IMR-90 (cell line): ENCODE measurements at regions not wholly inside any gene's neighbourhood (a gene's known extent, or its start where the extent isn't known, plus 50 kb on each side); places are given as distances from the start of the nearest gene placed in this dataset.

Source experiments
- ATAC-seq: fragments of 200-7000 bp; cut with Tn5 transposase; 2 replicates; pipeline ENCODE4 v1.9.1; 2020; ENCODE audit warnings: low read depth, mild to moderate bottlenecking, moderate library complexity
- BruUV-seq: library from RNA; stranded (reverse); fragments of 400-500 nt; replicated peaks from 2 replicates; lab custom pipeline; 2021; lab: Mats Ljungman, UMichigan
- CTCF ChIA-PET: fragments of 300-600 bp; formaldehyde crosslinking; extraction: SDS; loops from one replicate; lab custom pipeline; 2021; ENCODE audit warnings: antibody characterized with exemption; lab: Yijun Ruan, JAX
- POLR2A ChIA-PET: fragments of 300-600 bp; sonication (Branson Sonifier 250); formaldehyde crosslinking; loops from one replicate; lab custom pipeline; 2022; ENCODE audit warnings: antibody characterized with exemption; ENCODE audit not compliant: unreplicated experiment; lab: Charles Lee
- DNase-seq: peaks from one replicate; pipeline ENCODE4 v3.0.0; 2013
- H2AFZ ChIP-seq: replicated peaks from 2 replicates; pipeline ENCODE3; 2013; ENCODE audit warnings: low read length, mild to moderate bottlenecking; ENCODE audit not compliant: poor library complexity
- H2AK5ac ChIP-seq: 2 replicates; pipeline ENCODE4 v1.6.1; 2013; ENCODE audit warnings: low read depth, low read length, inconsistent platforms
- H2AK9ac ChIP-seq: replicated peaks from 2 replicates; pipeline ENCODE3; 2013; ENCODE audit warnings: mild to moderate bottlenecking, low read depth, low read length, moderate library complexity; ENCODE audit not compliant: poor library complexity
- H2BK120ac ChIP-seq: 2 replicates; pipeline ENCODE4 v1.6.1; 2013; ENCODE audit warnings: low read depth, low read length, inconsistent platforms
- H2BK15ac ChIP-seq: 3 replicates; pipeline ENCODE4 v1.6.1; 2013; ENCODE audit warnings: low read depth, low read length, inconsistent platforms
- H2BK20ac ChIP-seq: 2 replicates; pipeline ENCODE4 v1.6.1; 2013; ENCODE audit warnings: low read depth, mild to moderate bottlenecking, inconsistent platforms, low read length, moderate library complexity
- H2BK5ac ChIP-seq: 2 replicates; pipeline ENCODE4 v1.6.1; 2013; ENCODE audit warnings: mild to moderate bottlenecking, low read depth, low read length, inconsistent platforms; ENCODE audit not compliant: poor library complexity, severe bottlenecking
- H3K14ac ChIP-seq: replicated peaks from 2 replicates; pipeline ENCODE4 v1.6.1; 2013; ENCODE audit warnings: low read depth, low read length, inconsistent platforms
- H3K18ac ChIP-seq: 2 replicates; pipeline ENCODE4 v1.6.1; 2013; ENCODE audit warnings: low read depth, low read length, control low read depth
- H3K23ac ChIP-seq: 2 replicates; pipeline ENCODE4 v1.6.1; 2013; ENCODE audit warnings: low read depth, low read length, inconsistent platforms
- H3K27ac ChIP-seq: 2 replicates; pipeline ENCODE4 v1.5.1; 2013; ENCODE audit warnings: mild to moderate bottlenecking, control low read depth, low read length; ENCODE audit not compliant: insufficient read depth
- H3K27me3 ChIP-seq: 2 replicates; pipeline ENCODE4 v1.6.1; 2013; ENCODE audit warnings: low read length; ENCODE audit not compliant: control insufficient read depth, insufficient read depth
- H3K36me3 ChIP-seq: 2 replicates; pipeline ENCODE4 v1.6.1; 2013; ENCODE audit warnings: low read length, mixed read lengths; ENCODE audit not compliant: control insufficient read depth, insufficient read depth
- H3K4ac ChIP-seq: 2 replicates; pipeline ENCODE4 v1.6.1; 2013; ENCODE audit warnings: low read depth, low read length, inconsistent platforms
- H3K4me1 ChIP-seq: 2 replicates; pipeline ENCODE4 v1.6.1; 2013; ENCODE audit warnings: low read length, mixed read lengths; ENCODE audit not compliant: control insufficient read depth, insufficient read depth
- H3K4me2 ChIP-seq: 2 replicates; pipeline ENCODE4 v1.6.1; 2013; ENCODE audit warnings: low read depth, mild to moderate bottlenecking, control low read depth, low read length, moderate library complexity
- H3K4me3 ChIP-seq: 2 replicates; pipeline ENCODE4 v1.5.1; 2013; ENCODE audit warnings: low read depth, mild to moderate bottlenecking, control low read depth, low read length, moderate library complexity; ENCODE audit not compliant: insufficient read depth
- H3K56ac ChIP-seq: 2 replicates; pipeline ENCODE4 v1.6.1; 2013; ENCODE audit warnings: low read length, inconsistent platforms; ENCODE audit not compliant: insufficient read depth; ENCODE audit errors: extremely low read depth
- H3K79me1 ChIP-seq, 2 experiments: 2 replicates each; pipeline ENCODE4 v1.6.1; 2013; ENCODE audit warnings: low read length in 2 of 2, inconsistent platforms in 1 of 2, low read depth in 1 of 2
- H3K9ac ChIP-seq: 2 replicates; pipeline ENCODE4 v1.6.1; 2013; ENCODE audit warnings: low read depth, low read length, control low read depth
- H3K9me1 ChIP-seq: 2 replicates; pipeline ENCODE4 v1.6.1; 2013; ENCODE audit warnings: low read length, inconsistent platforms; ENCODE audit not compliant: insufficient read depth
- H3K9me3 ChIP-seq: 2 replicates; pipeline ENCODE4 v1.6.1; 2013; ENCODE audit warnings: low read length; ENCODE audit not compliant: control insufficient read depth, insufficient read depth
- H4K20me1 ChIP-seq: 2 replicates; pipeline ENCODE4 v1.6.1; 2013; ENCODE audit warnings: low read length, inconsistent platforms; ENCODE audit not compliant: insufficient read depth
- H4K5ac ChIP-seq: 2 replicates; pipeline ENCODE4 v1.6.1; 2013; ENCODE audit warnings: mild to moderate bottlenecking, low read depth, low read length, control low read depth
- H4K8ac ChIP-seq, 2 experiments: 2 replicates each; pipeline ENCODE4 v1.6.1; 2013; ENCODE audit warnings: low read depth in 2 of 2, low read length in 2 of 2, control low read depth in 1 of 2, inconsistent platforms in 1 of 2
- H4K91ac ChIP-seq: 2 replicates; pipeline ENCODE4 v1.6.1; 2013; ENCODE audit warnings: low read depth, low read length, inconsistent platforms; ENCODE audit not compliant: insufficient read depth
- BHLHE40 ChIP-seq: fragments of 150-350 bp; IDR thresholded peaks from 2 replicates; pipeline ENCODE4 v1.6.1; 2016; ENCODE audit warnings: mild to moderate bottlenecking, low read depth, low read length
- CEBPB ChIP-seq: IDR thresholded peaks from 2 replicates; pipeline ENCODE4 v1.6.1; 2012; ENCODE audit warnings: low read depth, low read length, improper control_type of control experiment
- CHD1 ChIP-seq: IDR thresholded peaks from 2 replicates; pipeline ENCODE4 v1.6.1; 2012; ENCODE audit warnings: low read depth, low read length, improper control_type of control experiment
- FOS ChIP-seq: fragments of 150-350 bp; IDR thresholded peaks from 2 replicates; pipeline ENCODE4 v1.6.1; 2016; ENCODE audit warnings: low read depth, low read length
- MAFK ChIP-seq: IDR thresholded peaks from 2 replicates; pipeline ENCODE4 v1.6.1; 2012; ENCODE audit warnings: low read depth, low read length, improper control_type of control experiment
- MAZ ChIP-seq: IDR thresholded peaks from 2 replicates; pipeline ENCODE4 v1.6.1; 2012; ENCODE audit warnings: low read depth, mild to moderate bottlenecking, low read length, improper control_type of control experiment, moderate library complexity, borderline replicate concordance
- MXI1 ChIP-seq: IDR thresholded peaks from 2 replicates; pipeline ENCODE4 v1.6.1; 2012; ENCODE audit warnings: low read depth, mild to moderate bottlenecking, low read length, moderate library complexity, borderline replicate concordance
- RAD21 ChIP-seq: IDR thresholded peaks from 2 replicates; pipeline ENCODE4 v1.6.1; 2012; ENCODE audit warnings: low read length, improper control_type of control experiment
- RCOR1 ChIP-seq: IDR thresholded peaks from 2 replicates; pipeline ENCODE4 v1.6.1; 2012; ENCODE audit warnings: mild to moderate bottlenecking, low read length, improper control_type of control experiment; ENCODE audit not compliant: insufficient replicate concordance
- SMC3 ChIP-seq: fragments of 150-350 bp; IDR thresholded peaks from 2 replicates; pipeline ENCODE4 v1.6.1; 2016; ENCODE audit warnings: low read depth, mild to moderate bottlenecking, antibody characterized with exemption, low read length, moderate library complexity
- WGBS, 2 experiments: methylation state at CpG; one replicate each; pipeline versions ENCODE4 v1.1.5 to v1.1.7; 2013; ENCODE audit warnings: missing lambda C conversion rate in 2 of 2; ENCODE audit not compliant: insufficient read length in 1 of 2; ENCODE audit errors: extremely low coverage in 2 of 2; 5-methylcytosine and 5-hydroxymethylcytosine counted together
- dilution Hi-C: fragments of 300-500 bp; cut with HindIII; formaldehyde crosslinking; loops from one replicate; pipeline ENCODE4 v1.14.3; 2018; ENCODE audit warnings: low sequenced_read_pairs; ENCODE audit not compliant: unreplicated experiment
- in situ Hi-C: fragments of 300-500 bp; cut with MboI; formaldehyde crosslinking; loops from 3 replicates; pipeline ENCODE4 v1.14.3; 2019; ENCODE audit warnings: low sequenced_read_pairs, inconsistent platforms, mixed read lengths
- intact Hi-C: fragments of 100-400 bp; cut with micrococcal nuclease; formaldehyde crosslinking; loops from 2 replicates; pipeline ENCODE4 v1.10.0; 2022
- TF ChIP-seq, protein P1 (sequence below): fragments of 150-350 bp; IDR thresholded peaks from 2 replicates; pipeline ENCODE4 v1.6.1; 2016; ENCODE audit warnings: low read depth, mild to moderate bottlenecking, low read length, moderate library complexity, borderline replicate concordance
- TF ChIP-seq, protein P2 (sequence below): fragments of 150-350 bp; IDR thresholded peaks from 2 replicates; pipeline ENCODE4 v1.6.1; 2017; ENCODE audit warnings: mild to moderate bottlenecking, antibody characterized with exemption, low read length, low read depth
- TF ChIP-seq, protein P3 (sequence below): conservative IDR thresholded peaks from 2 replicates; pipeline ENCODE4 v1.5.1; 2012; ENCODE audit warnings: mild to moderate bottlenecking, low read depth, low read length, improper control_type of control experiment

DNA sequence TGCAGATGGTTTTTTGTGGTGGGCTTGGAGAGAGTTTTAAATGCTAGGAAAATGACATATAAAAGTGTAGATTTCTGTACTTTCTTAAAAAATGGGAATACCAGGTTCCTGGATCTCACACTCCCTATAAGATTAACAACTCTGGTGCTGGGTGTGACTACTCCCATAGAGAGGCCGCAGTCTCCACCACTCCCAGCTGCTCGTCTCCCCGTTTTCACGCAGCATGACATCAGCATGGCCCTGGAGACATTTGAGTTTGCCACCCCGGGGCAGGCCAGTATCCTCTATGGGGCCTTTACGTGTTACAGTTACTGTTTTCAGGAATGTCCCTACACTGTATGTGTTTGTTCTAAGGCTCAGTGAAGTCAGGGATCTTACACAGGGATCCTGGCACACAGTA lies 126.7 kb upstream of the ATP2B2 start:
- no peaks in the 10 kb centered on the region for H3K9me3 ChIP-seq
- no peak overlapping the region for H3K23ac ChIP-seq
- H3K79me1 ChIP-seq = no peaks in the 10 kb centered on the region
- no peak overlapping the region for H3K18ac ChIP-seq
- CTCF ChIA-PET = no interaction called here
- H3K4ac ChIP-seq = no peak overlapping the region
- no peak overlapping the region for H3K14ac ChIP-seq
- H3K4me3 ChIP-seq = no peak overlapping the region
- H3K27ac ChIP-seq = no peak overlapping the region
- TF ChIP-seq MXI1 (no peak), BHLHE40 (no peak), RAD21 (no peak), CHD1 (no peak), MAFK (no peak), RCOR1 (no peak), MAZ (no peak), CEBPB (no peak), FOS (no peak), SMC3 (no peak)
- TF ChIP-seq, protein P1, sequence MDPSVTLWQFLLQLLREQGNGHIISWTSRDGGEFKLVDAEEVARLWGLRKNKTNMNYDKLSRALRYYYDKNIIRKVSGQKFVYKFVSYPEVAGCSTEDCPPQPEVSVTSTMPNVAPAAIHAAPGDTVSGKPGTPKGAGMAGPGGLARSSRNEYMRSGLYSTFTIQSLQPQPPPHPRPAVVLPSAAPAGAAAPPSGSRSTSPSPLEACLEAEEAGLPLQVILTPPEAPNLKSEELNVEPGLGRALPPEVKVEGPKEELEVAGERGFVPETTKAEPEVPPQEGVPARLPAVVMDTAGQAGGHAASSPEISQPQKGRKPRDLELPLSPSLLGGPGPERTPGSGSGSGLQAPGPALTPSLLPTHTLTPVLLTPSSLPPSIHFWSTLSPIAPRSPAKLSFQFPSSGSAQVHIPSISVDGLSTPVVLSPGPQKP = no peak
- TF ChIP-seq, protein P2, sequence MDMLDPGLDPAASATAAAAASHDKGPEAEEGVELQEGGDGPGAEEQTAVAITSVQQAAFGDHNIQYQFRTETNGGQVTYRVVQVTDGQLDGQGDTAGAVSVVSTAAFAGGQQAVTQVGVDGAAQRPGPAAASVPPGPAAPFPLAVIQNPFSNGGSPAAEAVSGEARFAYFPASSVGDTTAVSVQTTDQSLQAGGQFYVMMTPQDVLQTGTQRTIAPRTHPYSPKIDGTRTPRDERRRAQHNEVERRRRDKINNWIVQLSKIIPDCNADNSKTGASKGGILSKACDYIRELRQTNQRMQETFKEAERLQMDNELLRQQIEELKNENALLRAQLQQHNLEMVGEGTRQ = no peak
- TF ChIP-seq, protein P3, sequence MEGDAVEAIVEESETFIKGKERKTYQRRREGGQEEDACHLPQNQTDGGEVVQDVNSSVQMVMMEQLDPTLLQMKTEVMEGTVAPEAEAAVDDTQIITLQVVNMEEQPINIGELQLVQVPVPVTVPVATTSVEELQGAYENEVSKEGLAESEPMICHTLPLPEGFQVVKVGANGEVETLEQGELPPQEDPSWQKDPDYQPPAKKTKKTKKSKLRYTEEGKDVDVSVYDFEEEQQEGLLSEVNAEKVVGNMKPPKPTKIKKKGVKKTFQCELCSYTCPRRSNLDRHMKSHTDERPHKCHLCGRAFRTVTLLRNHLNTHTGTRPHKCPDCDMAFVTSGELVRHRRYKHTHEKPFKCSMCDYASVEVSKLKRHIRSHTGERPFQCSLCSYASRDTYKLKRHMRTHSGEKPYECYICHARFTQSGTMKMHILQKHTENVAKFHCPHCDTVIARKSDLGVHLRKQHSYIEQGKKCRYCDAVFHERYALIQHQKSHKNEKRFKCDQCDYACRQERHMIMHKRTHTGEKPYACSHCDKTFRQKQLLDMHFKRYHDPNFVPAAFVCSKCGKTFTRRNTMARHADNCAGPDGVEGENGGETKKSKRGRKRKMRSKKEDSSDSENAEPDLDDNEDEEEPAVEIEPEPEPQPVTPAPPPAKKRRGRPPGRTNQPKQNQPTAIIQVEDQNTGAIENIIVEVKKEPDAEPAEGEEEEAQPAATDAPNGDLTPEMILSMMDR = no peak
- no peak overlapping the region for H2AK5ac ChIP-seq
- POLR2A ChIA-PET = interaction anchor here (0.6 kb wide), 1 partner anchor 976 kb away, joined by 3 read pairs; no protein-coding TSS in a partner anchor
- H4K91ac ChIP-seq = no peak overlapping the region
- no peak overlapping the region for H2AFZ ChIP-seq
- H4K20me1 ChIP-seq = no peaks in the 10 kb centered on the region
- H3K4me2 ChIP-seq = no peak overlapping the region
- H4K8ac ChIP-seq = no peak overlapping the region
- H3K9ac ChIP-seq = no peak overlapping the region
- in situ Hi-C loops (no loop called here), dilution Hi-C loops (no loop called here), intact Hi-C loops (no loop called here)
- no peak overlapping the region for H2BK20ac ChIP-seq
- no TSS peak for BruUV-seq
- no peak overlapping the region for H2BK5ac ChIP-seq
- no peaks in the 10 kb centered on the region for H3K4me1 ChIP-seq
- no peak overlapping the region for H2BK120ac ChIP-seq
- no peaks in the 10 kb centered on the region for H3K9me1 ChIP-seq
- no peaks in the 10 kb centered on the region for H3K27me3 ChIP-seq
- H2AK9ac ChIP-seq = no peak overlapping the region
- H3K36me3 ChIP-seq = no peaks in the 10 kb centered on the region
- no peak for DNase-seq
- no peak overlapping the region for H4K5ac ChIP-seq
- no peak overlapping the region for H3K56ac ChIP-seq
- ATAC-seq = no peak
- no peak overlapping the region for H2BK15ac ChIP-seq
- no CpG with 5 or more reads among the region's 6 CpGs for WGBS, 2 experiments
